ENCODE measurements at regions not wholly inside any gene's neighbourhood (a gene's known extent, or its start where the extent isn't known, plus 50 kb on each side); places are given as distances from the start of the nearest gene placed in this dataset.

DNA sequence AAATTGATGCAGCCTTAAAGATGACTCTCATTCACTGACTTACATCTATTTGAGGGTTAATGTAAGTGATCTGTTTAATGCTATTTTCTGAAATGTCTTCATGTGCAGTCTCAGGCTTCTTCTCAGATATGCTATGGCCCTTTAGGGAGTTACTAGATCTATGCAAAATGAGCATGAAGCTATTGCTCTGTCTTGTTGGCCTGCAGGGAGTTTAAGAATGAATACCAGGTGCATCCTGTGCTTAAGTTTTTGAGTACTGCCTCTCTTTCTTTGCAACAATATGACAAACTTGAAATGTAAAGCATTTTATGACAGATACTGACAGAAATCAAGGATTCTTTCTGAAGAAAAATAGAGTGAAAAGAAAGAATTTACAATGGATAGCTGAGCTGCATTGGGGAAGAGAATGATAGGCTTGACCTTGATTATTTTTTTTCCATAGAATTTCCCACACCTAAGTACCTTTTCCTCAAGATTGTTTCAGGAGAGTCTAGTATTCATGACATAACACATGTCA lies 1058.3 kb upstream of the TMEFF2 start:
- TF ChIP-seq, protein P1, sequence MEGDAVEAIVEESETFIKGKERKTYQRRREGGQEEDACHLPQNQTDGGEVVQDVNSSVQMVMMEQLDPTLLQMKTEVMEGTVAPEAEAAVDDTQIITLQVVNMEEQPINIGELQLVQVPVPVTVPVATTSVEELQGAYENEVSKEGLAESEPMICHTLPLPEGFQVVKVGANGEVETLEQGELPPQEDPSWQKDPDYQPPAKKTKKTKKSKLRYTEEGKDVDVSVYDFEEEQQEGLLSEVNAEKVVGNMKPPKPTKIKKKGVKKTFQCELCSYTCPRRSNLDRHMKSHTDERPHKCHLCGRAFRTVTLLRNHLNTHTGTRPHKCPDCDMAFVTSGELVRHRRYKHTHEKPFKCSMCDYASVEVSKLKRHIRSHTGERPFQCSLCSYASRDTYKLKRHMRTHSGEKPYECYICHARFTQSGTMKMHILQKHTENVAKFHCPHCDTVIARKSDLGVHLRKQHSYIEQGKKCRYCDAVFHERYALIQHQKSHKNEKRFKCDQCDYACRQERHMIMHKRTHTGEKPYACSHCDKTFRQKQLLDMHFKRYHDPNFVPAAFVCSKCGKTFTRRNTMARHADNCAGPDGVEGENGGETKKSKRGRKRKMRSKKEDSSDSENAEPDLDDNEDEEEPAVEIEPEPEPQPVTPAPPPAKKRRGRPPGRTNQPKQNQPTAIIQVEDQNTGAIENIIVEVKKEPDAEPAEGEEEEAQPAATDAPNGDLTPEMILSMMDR (IDR thresholded peaks at IDR 0.05; ENCODE audit: low read depth, low read length): no peak
- TF ChIP-seq EZH2phosphoT487 (IDR thresholded peaks at IDR 0.05; ENCODE audit: low read depth): no peak
